NB4 (cell line): ENCODE measurements at regions not wholly inside any gene's neighbourhood (a gene's known extent, or its start where the extent isn't known, plus 50 kb on each side); places are given as distances from the start of the nearest gene placed in this dataset.

Source experiments
- DNase-seq: peaks from one replicate; pipeline ENCODE4 v3.0.0; 2010; ENCODE audit warnings: low read depth
- H3K4me3 ChIP-seq: one replicate; pipeline ENCODE4 v1.5.1; 2011; ENCODE audit warnings: mild to moderate bottlenecking, low read depth, low read length, moderate library complexity
- MYC ChIP-seq: IDR thresholded peaks from 2 replicates; pipeline ENCODE4 v1.6.1; 2011; ENCODE audit warnings: low read depth, low read length
- POLR2A ChIP-seq: IDR thresholded peaks from 2 replicates; pipeline ENCODE4 v1.6.1; 2011; ENCODE audit warnings: mild to moderate bottlenecking; ENCODE audit not compliant: insufficient read length; ENCODE audit errors: extremely low read depth
- TF ChIP-seq, protein P1 (sequence below): IDR thresholded peaks from one replicate; pipeline ENCODE4 v1.5.1; 2012; ENCODE audit warnings: low read depth, low read length
- TF ChIP-seq, protein P2 (sequence below): IDR thresholded peaks from 2 replicates; pipeline ENCODE4 v1.6.1; 2011; ENCODE audit warnings: low read depth, low read length

DNA sequence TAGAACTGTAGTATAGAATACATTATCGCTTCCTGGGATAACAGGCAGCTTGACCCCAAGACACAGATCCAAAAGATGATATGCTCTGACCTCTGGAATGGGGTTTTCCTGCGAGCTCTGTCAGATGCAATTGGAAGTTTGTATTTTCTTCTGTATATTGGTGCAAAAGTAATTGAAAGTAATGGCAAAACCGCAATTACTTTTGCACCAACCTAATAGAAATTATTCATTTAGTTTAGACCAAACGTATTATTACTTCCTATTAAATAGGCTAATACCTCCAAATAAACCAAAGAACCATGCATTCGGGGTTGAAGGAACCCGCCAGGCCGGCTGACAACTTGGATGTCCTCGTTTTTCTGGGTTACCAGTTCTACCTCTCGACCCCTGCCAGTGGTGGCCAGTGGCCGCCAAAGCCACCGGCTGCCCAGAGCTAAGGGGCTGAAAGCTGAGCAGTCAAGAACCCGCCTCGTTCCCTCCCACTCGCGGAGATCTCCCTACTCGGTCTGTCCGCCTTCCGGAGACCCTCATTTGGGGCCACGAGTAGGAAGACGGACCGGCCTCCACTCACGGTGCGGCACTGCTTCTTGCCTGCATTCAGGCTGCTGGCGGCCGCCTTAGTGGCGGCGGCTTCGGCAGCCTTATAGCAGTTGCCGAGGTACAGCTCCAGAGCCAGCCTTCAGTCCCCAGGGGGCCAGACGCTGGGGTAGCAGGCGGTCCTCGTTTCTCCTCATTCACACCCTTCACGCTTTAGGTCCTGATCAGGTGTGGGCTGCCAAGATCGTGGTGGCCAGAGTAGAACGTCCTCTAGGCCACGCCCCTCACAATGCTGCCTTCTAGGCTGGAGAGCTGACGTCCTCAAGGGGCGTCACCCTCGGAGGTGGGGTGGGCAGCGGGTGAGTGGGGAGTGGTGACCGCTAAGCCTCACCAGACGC is 121.9 kb downstream of the RBMX2 start:
- TF ChIP-seq, protein P1, sequence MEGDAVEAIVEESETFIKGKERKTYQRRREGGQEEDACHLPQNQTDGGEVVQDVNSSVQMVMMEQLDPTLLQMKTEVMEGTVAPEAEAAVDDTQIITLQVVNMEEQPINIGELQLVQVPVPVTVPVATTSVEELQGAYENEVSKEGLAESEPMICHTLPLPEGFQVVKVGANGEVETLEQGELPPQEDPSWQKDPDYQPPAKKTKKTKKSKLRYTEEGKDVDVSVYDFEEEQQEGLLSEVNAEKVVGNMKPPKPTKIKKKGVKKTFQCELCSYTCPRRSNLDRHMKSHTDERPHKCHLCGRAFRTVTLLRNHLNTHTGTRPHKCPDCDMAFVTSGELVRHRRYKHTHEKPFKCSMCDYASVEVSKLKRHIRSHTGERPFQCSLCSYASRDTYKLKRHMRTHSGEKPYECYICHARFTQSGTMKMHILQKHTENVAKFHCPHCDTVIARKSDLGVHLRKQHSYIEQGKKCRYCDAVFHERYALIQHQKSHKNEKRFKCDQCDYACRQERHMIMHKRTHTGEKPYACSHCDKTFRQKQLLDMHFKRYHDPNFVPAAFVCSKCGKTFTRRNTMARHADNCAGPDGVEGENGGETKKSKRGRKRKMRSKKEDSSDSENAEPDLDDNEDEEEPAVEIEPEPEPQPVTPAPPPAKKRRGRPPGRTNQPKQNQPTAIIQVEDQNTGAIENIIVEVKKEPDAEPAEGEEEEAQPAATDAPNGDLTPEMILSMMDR, result no peak
- TF ChIP-seq, protein P2, sequence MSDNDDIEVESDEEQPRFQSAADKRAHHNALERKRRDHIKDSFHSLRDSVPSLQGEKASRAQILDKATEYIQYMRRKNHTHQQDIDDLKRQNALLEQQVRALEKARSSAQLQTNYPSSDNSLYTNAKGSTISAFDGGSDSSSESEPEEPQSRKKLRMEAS, result no peak
- TF ChIP-seq POLR2A (no peak), MYC (no peak)
- peak; percentile 10 for DNase-seq
- H3K4me3 ChIP-seq, result no peak overlapping the region

DNA sequence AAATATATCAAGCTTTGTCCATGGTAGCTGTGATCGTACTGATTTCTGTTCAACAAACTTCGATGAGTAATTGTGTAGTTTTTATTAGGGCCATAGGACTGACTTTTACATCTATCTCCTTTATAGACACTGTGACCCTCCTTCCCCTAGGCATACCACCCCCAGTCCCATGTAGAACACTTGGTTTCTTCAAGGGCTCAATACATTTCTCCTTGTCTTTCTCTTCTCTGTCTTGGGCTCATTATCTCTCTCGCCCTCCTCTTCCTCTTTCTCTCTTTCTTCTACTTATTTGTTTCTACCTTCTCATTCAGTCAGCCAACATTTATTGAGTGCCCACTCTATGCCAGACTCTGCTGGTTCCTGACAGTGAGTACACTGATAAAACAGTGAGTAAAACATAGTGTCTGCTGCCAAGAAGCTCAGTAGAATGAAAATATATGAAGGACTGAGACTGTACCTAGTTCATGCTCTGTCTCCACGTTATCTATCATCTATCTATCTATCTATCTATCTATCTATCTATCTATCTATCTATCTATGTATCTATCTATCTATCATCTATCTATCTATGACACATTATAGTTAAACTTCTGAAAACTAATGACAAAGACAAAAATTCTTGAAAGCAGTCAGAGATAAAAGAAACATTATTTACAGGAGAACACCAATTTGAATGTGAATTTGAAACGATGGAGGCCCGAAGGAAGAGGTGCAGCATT is 122.8 kb downstream of the RBMX2 start:
- no peak overlapping the region for H3K4me3 ChIP-seq
- DNase-seq, result no peak
- TF ChIP-seq, protein P2, result no peak
- TF ChIP-seq MYC (no peak), POLR2A (no peak)
- TF ChIP-seq, protein P1, result no peak

DNA sequence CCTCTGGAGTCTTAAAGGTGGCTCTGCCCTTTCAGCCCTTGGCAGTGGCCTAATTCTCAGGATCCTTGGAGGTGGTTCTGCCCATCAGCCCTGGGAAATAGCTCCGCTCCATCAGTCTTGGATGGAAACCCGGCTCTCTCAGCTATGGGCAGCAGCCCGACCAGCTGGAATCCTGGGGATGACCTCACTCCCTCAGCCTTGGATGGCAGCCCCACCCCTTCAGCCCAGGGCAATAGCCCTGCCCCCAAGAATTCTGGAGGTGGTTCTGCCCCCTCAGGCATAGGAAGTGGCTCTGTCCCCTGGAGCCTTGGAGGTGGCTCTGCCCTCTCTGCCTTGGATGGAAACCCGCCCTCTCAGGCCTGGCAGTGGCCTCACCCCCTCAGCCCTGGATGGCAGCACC is 127.7 kb downstream of the RBMX2 start:
- TF ChIP-seq POLR2A (no peak), MYC (no peak)
- TF ChIP-seq, protein P2, result no peak
- TF ChIP-seq, protein P1, result no peak
- no peak overlapping the region for H3K4me3 ChIP-seq
- DNase-seq, result no peak

DNA sequence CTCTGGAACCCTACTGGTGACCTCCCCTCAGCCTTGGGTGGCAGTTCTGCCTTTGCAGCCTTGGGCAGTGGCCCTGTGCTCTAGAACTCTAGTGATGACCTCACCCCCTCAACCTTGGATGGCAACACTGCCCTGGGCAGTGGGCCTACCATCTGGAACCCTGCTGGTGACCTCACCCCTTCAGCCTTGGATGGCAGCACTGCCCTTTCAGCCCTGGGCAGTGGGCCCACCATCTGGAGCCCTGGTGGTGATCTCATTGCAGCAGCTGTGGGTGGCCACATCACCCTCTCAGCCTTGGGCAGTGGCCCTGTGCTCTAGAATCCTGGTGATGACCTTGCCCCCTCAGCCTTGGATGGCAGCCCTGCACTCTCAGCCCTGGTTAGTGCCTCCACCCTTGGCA is 129.3 kb downstream of the RBMX2 start:
- TF ChIP-seq, protein P1, result no peak
- TF ChIP-seq, protein P2, result no peak
- no peak for TF ChIP-seq POLR2A
- no peak for TF ChIP-seq MYC
- no peak for DNase-seq
- H3K4me3 ChIP-seq, result no peak overlapping the region

DNA sequence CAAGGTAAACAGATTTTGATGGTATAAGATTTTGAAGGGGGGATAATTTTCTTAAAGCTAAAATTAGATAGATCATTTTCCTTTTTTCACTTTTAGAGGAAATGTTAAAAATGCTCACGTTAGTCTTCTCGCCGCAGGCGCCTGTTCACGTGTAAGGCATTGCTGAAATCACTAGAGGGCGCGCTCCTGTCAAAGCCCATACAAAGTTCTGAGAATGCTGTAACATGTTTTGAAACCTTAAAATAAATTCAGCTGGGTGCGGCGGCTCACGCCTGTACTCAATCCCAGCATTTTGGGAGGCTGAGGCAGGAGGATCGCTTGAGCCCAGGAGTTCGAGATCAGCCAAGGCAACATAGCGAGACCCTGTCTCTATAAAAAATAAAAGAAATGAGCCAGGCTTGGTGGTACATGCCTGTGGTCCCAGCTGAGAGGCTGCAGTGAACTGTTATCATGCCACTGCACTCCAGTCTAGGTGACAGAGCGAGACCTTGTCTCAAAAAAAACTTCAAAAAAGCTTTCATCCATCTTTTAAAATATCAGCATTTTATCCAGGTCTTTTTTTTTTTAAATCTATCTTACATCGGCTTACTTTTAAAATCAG is 138.0 kb downstream of the RBMX2 start:
- peak; percentile 60 for DNase-seq
- no peak overlapping the region for H3K4me3 ChIP-seq
- no peak for TF ChIP-seq MYC
- TF ChIP-seq POLR2A, result no peak
- TF ChIP-seq, protein P1, result peak; percentile 60
- TF ChIP-seq, protein P2, result peak; percentile 70
